Hindlimb muscle (tissue), 1 donor: ENCODE measurements at regions not wholly inside any gene's neighbourhood (a gene's known extent, or its start where the extent isn't known, plus 50 kb on each side); places are given as distances from the start of the nearest gene placed in this dataset.
"Not testable (repeated sequence)": the region's sequence is repeated elsewhere in the genome, so short reads cannot be mapped to it uniquely, and the experiment has no call there.

Source experiments
- DNase-seq: peaks from one replicate; pipeline ENCODE4 v3.0.0-alpha.2; 2013

DNA sequence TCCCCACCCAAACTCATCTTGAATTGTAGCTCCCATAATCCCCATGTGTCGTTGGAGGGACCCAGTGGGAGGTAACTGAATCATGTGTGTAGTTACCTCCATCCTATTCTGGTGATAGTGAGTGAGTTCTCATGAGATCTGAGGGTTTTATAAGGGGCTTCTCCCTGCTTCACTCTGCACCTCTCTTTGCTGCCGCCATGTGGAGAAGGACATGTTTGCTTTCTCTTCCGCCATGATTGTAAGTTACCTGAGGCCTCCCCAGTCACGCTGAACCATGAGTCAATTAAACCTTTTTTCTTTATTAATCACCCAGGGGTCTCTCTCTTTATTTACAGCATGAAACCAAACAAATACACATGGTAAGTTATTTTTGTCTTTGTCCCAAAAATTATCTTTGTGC is 726.1 kb downstream of the CDH18 start:
- no peak for DNase-seq

DNA sequence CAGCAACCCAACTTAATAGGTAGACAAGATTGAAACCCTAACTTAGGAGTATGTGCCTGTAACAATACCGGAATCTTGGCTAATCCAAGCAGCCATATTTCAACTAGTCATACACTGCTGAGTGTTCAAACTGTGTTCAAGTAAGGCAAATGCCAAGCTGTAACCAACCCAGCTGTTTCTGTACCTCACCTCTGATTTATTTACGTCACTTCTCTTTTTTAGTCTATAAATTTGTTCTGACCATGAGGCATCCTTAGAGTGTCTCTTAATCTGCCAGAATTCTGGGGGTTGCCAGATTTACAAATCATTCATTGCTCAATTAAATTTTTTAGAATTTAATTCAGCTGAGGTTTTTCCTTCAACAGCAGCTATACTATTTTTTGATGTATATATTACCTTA is 723.2 kb downstream of the CDH18 start:
- DNase-seq: no peak

DNA sequence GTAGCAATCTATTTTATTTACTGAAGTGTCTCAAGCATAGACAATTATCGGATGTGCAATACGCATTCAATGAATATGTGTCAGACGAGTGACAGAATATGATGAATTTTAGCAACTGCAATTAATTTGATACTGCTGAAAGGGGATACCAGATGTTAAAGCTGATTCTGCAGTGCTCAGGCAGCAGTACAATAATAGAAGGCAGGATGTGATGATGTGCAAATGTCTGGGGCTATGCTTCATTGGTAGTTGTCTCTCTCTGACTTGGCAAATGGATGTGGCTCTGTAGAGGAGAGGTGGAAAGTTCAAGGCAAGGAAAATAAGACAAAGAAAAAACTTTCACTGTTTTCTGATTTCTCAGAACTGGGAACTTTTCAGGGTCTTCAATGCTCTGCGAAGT is 721.2 kb downstream of the CDH18 start:
- DNase-seq: no peak

DNA sequence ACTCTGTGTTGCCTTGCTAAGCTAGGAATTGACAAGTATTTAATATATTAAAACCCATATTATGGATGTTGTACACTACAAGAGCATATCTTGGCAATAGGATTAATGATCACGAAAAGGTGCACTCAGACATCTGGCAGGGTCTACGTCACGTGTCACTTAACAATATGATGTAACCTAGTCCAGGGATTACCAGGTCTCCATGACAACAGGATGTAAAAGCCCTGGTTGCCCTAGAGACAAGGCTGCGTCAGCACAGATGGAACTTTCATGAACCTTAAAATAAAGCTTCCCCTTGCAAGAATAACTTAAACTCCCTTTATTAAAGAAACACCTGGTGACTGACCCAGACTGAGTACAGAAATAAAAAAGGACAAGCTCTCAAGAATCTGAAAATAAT is 717.8 kb downstream of the CDH18 start:
- peak; percentile 24 for DNase-seq

DNA sequence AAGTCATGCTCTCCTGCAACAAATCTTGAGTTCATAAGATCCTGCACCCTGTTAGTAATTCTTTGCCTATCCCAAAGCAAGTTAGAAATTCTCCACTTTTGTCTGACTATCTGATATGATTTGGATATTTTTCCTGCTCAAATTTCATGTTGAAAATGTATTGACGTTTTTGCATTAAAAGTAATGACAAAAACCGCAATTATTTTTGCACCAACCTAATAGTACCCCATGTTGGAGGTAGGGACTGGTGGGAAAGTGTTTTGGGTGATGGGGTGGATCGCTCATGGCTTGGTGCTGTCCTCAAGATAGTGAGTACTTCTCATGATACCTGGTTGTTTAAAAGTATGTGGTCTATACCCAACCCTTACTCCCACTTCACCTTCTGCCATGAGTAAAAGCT is 713.4 kb downstream of the CDH18 start:
- no peak for DNase-seq

DNA sequence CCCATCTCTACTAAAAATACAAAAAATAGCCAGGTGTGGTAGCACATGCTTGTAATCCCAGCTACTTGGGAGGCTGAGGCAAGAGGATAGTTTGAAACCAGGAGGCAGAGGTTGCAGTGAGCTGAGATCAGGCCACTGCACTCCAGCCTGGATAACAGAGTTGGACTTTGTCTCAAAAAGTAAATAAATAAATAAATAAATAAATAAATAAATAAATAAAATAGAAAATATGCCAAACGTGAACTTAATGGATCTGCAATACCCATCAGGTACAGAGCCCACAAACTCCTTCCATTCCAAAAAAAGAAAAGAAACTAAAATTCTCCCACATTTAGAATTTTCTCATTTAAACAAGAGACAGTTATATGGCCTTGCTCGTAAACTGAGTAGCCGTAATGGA is 702.7 kb downstream of the CDH18 start:
- no peak for DNase-seq

DNA sequence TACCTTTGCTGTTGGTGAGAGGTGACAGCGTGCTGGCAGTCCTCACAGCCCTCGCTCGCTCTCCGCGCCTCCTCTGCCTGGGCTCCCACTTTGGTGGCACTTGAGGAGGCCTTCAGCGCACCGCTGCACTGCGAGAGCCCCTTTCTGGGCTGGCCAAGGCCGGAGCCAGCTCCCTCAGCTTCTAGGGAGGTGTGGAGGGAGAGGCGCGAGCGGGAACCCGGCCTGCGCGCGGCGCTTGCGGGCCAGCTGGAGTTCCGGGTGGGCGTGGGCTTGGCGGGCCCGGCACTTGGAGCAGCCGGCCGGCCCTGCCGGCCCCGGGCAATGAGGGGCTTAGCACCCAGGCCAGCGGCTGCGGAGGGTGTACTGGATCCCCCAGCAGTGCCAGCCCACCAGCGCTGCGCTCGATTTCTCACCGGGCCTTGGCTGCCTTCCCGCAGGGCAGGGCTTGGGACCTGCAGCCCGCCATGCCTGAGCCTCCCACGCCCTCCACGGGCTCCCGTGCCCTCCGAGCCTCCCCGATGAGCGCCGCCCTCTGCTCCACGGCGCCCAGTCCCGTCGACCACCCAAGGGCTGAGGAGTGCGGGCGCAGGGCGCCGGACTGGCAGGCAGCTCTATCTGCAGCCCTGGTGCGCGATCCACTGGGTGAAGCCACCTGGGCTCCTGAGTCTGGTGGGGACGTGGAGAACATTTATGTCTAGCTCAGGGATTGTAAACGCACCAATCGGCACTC is 700.3 kb downstream of the CDH18 start:
- not testable (repeated sequence) for DNase-seq

DNA sequence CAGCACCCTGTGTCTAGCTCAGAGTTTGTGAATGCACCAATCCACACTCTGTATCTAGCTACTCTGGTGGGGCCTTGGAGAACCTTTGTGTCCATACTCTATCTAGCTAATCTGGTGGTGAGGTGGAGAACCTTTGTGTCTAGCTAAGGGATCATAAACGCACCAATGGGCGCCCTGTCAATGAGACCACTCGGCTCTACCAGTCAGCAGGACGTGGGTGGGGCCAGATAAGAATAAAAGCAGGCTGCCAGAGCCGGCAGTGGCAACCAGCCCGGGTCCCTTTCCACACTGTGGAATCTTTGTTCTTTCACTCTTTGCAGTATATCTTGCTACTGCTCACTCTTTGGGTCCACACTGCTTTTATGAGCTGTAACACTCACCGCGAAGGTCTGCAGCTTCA is 699.7 kb downstream of the CDH18 start:
- not testable (repeated sequence) for DNase-seq

DNA sequence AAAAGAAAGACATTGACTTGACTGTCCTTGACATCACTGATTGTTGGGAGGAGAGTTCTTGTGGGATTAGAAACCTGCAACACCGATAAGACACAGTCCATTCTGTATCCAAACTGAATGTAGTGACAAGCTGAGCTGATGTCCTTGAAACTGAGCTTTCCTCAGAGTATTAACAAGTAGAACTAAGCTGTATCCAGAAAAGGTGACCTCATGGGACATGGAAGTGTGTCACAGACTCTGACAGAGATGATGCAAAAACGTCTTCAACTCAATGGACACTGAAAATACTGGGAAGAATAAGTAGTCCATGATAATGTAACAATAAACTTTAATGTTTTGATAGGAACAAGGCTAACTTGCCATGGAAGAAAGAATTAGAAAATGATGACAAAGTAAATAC is 690.1 kb downstream of the CDH18 start:
- DNase-seq: no peak

DNA sequence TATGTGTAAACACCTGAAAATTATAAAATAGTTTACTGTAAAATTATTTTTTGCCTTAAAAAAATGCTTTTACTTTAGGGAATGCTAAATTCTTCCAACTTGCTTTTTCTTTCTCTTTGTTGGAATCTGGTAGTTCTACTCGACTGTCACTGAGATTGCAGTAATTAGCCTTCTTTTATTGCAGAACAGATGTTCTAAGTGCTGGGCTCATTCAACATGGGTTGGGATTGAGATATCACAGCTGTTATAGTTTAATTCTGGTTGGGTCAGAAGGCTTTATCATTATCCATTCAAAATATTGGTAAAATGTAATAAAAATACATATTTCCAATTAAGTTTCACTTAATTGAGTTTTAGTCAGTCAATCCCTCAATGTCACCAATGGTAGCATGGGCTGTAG is 686.7 kb downstream of the CDH18 start:
- peak; percentile 2 for DNase-seq

DNA sequence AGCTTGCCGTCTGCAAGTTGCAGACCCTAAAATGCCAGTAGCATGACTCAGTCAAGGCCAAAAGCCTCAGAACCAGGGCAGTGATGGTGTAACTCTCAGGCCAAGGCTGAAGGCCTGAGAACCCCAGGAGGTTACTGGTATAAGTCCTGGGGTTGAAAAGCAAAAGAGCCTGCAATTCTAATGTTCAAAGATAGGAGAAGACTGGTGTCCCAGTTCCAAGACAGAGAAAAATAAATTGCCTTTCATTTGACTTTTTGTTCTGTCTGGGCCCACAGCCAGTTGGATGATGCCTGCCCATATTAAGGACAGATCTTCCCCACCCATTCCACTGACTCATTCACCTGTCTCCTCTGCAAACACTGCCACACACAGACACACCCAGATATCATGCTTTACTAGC is 673.2 kb downstream of the CDH18 start:
- no peak for DNase-seq

DNA sequence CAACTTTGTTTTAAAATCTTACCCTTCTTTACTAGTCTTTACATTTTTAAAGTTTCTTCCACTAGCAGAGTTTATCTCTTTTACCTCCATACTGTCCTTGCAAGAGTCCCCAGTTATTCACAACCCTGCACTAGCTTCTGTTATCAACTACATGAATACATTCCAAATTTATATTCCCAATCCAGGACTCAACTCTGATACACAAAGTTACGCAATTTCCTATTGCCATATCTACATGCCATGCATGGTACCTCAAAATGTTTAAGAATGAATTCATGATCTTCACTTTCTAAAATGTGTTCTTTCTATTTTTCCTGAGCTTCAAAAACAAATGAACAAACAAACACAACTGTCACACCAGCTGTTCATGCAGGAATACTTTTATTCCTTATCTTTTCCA is 668.7 kb downstream of the CDH18 start:
- no peak for DNase-seq

DNA sequence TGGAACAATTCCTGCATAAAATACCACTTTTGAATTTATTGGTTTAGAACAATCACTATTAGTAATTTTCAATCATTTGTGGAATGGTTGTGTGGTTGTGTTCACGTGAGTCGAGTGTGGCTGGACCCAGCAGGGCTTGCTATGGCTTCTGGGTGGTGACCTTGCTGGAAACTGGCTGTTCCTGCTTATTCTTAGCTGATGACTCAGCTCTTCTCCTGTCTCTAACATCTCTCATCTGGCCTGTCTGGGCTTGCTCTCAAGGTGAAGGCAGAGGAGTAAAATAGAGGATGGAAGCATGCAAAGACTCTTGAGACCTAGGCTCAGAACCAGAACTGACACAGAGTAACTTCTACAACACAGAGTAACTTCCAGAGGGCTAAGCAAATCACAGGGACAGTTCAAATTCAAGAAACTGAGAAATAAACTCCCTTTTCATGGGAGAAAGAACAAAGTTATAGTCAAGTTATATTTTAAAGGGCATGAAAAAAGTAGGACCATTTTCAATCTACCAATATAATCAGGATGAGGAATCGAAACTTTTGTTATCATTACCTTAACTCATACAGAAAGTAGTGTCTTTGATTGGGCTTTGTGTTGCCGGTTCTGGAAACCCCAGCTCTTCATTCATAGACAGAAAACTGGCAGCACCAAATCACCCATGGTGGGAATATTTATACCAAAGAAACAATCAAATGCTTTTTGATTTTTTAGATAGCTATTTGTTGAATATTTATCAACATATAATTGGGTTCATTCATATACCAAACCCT is 665.1 kb downstream of the CDH18 start:
- no peak for DNase-seq

DNA sequence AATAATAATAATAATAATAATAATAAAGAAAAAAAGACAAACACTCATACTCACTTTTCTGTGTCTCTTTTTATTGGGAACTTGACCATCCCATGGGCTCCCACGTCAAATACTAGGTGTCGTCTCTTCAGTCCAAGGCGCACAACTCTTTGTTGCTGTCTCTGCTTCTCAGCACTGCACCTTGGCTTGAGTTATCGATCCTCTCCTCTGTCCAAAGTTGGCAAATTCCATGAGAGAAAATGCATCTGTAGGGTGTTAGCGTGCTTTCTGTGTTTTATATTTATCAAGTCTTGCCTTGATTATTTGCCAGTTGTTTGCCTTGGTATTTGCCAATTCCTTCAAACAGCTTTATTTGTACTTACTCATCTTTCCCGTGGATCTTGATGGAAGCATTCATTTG is 653.7 kb downstream of the CDH18 start:
- no peak for DNase-seq

DNA sequence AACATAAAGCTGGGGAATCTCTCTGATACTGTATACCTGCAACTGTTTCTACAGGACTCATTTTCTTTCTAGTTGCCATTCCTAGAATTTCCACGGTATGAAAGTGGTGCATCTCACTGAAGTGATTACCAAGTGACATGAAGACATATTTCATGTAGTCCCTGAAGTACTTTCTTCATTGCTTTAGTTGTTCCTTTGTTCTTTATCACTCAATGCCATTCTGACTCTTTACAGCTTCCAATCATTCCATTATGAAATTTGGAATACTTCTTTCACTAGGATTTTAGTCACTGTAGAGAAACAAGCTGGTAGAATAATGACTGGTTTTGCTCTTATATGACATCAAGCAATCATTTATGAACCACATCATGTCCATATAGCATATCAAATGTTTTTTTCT is 645.1 kb downstream of the CDH18 start:
- no peak for DNase-seq

DNA sequence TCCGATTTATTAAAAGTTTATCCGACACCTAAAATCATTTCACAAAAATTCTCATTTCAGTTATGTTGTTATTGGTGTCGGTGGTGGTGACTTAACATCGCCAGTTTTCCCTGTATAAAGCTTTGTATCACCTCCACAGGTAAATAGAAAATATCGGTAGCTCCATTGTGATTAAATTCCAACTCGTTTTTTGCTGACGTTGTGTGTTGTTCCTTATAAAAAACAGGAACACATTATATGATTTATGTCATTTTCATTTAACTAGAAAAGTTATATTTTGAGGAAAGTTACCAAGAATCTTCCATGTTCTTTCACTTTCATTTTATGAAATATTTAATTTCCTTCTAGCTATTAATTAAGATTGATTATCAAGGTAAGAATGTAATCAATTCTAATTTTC is 635.9 kb downstream of the CDH18 start:
- no peak for DNase-seq

DNA sequence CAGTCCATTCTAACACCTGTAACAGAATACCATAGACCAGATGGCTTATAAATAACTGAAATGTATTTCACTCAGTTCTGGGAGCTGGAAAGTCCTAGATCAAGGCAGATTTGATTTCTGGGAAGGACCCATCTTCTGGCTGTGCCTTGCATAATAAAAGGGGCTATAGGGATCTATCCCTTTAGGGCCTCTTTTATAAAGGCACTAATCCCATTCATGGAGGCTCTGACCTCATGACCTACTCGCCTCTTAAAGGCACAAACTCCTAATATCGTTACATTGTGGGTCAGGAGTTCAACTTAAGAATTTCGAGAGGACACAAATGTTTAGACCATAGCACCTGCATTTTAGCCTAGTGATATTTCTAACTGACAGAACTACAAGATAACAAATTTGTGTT is 619.0 kb downstream of the CDH18 start:
- no peak for DNase-seq

DNA sequence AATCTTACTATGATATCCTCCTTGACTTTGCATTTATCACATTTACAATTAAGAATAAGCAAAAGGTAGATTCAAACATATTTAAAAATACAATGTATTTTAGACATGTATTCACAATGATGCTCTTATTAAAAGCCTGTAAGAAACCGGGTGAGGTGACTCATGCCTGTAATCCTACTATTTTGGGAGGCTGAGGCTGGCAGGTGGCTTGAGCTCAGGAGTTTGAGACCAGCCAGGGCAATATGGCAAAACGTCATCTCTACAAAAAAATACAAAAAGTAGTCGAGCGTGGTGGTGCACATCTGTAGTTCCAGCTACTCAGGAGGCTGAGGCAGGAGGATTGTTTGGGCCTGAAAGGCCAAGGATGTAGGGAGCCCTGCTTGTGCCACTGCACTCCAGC is 618.4 kb downstream of the CDH18 start:
- no peak for DNase-seq

DNA sequence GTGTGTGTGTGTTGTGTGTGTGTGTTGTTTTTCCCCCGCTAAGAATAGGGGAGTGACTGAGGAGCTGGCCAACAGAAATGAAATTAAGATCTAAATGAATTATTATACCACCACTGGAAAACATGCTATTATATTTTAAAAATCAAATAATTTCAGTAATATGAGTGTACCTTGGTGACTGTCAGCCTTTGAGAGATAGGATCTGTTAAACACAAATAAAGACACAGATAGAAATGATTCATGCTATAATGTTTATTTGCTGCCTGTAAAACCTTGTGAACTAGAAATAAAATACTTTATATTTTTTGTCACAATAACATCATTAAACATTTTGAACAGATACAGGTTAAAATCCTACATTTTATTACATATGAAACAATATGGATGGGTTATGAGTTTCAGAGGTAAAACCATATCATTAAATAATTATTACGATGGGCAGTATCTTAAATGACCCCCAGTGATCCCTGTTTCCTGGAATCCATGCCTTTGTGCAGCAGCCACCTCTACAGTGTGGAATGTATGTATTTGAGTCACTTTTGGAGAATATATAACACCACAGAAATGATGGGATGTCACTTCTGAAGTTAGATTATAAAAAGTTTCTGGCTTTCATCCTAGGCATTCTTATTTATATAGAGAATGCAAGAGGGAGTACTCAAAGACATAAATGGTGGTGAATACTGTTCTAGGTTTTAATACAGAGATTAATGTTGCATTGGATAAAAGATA is 617.2 kb downstream of the CDH18 start:
- no peak for DNase-seq

DNA sequence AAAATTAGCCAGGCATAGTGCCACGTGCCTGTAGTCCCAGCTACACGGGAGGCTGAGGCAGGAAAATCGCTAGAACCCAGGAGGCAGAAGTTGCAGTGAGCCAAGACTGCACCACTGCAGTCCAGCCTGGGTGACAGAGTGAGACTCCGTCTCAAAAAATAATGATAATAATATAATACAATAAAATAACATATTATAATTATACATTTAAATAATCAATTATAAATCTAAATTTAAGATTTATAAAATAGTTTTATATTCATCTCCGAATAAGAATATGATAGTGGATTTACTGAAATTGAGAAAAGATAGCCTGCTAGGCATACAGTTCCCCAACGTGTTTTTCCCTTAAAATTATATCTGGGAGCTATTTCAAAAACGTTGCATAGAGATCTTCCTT is 599.6 kb downstream of the CDH18 start:
- DNase-seq: no peak

DNA sequence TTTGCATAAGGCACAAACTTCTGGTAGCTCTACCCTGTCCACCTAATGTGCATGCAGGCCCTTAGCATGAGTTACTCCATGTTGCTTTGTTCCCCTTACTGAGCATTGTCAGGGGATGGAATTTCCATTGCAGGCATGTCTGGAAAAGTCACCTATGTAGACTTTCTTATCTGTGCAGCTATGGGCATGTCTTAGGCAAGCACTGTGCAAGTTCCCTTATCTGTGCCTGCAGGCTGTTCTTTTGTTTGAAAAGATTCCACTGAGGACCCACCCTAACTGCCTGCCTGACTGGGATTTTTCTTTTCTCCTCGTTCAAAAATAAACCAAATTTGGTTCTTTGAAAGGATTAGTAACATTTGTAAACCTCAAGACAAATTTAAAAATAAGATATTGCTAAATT is 587.0 kb downstream of the CDH18 start:
- DNase-seq: no peak

DNA sequence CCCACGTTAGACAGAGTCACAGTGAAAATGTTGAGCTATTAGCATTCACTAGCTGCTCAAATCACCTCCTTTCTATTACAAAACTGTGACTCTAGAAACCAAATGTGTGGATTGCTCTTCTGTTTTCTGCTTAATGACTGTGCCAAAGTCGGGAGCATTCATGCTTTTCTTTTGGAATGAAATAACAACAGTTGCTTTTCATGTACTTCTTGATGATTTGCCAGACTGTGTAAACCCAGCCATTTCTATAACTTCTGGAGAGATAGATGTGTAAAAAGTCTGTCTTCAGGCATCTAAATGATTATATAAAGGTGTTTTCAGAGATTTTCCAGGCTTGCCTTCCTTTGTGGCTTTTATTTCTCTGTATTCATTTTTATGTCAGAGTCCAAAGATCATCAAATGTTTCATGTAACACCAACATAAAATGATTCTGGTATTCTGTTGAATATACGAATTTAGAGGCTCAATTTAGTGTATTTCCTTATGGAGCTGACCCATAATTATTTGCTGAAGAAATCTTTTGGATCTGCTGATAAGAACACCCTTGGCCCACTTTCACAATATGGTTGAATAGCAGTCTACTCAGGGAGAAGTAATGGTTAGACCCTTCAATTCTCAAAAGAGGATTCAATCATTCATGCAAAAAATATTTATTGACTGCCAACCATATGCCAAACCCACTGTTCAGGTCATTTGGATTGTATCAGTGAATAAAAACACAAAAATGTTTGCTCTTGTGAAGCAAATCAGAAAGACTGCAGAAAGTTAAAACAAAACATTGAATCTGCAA is 581.2 kb downstream of the CDH18 start:
- no peak for DNase-seq

DNA sequence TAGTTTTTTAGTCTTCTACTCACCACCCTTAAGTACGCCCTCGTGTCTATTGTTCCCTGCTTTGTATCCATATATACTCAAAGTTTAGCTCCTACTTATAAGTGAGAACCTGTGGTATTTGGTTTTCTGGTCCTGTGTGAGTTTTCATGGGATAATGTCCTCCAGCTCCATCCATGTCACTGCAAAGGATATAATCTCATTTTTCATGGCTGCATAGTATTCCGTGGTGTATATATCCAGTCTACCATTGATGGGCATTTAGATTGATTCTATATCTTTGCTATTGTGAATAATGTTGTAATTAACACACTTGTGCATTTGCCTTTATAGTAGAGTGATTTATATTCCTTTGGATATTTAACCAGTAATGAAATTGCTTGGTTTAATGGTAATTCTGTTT is 579.9 kb downstream of the CDH18 start:
- no peak for DNase-seq
